ENCODE measurements at regions not wholly inside any gene's neighbourhood (a gene's known extent, or its start where the extent isn't known, plus 50 kb on each side); places are given as distances from the start of the nearest gene placed in this dataset.
"Not testable (repeated sequence)": the region's sequence is repeated elsewhere in the genome, so short reads cannot be mapped to it uniquely, and the experiment has no call there.

DNA sequence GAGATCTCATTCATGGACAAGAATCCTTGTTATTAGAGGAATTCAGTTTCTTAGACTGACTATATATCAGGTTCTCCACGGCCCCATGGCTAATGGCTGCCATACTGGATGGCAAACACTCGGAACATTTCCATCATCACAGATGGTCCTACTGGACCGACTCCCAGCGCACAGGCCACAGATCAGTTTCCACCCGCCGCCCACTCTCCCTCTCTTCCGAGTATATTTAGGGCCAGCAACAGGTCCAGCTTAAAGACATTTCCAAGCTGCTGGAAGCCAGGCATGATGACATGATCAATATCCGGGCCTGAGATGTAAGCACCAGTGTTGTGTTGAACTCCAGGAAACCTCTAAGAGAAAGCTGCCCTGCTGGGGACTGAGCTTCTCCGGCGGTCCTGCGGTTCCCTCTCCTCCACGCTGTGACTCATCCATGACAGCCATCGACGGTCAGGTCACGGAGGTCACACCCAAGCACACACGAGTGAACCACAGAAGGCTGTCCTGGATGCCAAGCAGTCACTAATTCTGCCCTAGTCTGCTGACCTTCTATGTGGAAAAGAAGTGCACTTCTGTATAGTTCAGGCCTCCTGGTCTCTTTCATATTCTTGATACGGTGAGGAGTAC, 64.4 kb upstream of the LPCAT1 start:
- H3K9me3 ChIP-seq (ENCODE audit: control insufficient read depth, insufficient read depth, low read depth, low read length); H3K4me1 ChIP-seq (ENCODE audit: control insufficient read depth, insufficient read depth, low read length); H3K4me3 ChIP-seq (ENCODE audit: low read depth, low read length); H3K27ac ChIP-seq (ENCODE audit: extremely low read depth, low read depth, low read length); POLR2A ChIA-PET; CTCF ChIA-PET: not testable (repeated sequence)
- TF ChIP-seq SCRT2 (tag by site-specific recombination; IDR thresholded peaks at IDR 0.05), result peak; percentile 39
- H3K36me3 ChIP-seq (ENCODE audit: control insufficient read depth in 2 of 2, insufficient read depth in 1 of 2, low read length in 2 of 2), result peaks cover 22 to 66% of the 10 kb centered on the region in 2 experiments

DNA sequence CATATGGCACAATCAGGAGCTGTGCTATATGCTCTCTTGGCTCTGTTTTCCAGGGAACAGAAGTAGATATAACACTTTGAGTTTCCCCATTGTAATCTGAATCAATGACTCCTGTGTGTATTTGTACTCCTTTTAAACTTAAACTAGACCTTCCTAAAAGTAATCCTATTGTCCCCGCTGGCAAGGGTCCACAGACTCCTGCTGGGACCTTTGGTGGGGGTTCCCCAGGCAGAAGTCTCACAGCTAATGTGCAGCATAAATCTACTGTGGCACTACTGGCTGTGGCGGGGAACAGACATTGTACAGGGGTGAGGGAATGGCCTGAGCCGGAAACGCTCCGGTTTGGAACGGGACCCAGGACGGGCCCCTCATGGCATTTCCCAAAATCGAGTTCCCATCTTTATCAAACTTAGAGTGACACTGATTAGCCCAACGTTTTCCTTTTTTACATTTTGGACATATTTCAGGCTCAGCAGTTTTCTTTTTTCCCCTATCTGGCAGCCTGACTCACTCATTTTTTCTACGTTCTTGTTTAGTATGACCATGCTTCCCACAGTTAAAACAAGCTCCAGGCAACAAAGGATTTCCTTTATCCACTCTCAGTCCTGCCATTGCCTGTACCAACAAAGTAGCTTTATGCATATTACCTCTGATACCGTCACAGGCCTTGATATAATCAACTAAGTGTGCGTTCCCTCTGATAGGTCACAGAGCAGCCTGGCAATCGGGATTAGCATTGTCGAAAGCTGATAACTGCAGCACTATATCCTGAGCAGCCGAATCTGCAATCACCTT, 59.5 kb upstream of the LPCAT1 start:
- H3K36me3 ChIP-seq (ENCODE audit: control insufficient read depth in 2 of 2, insufficient read depth in 1 of 2, low read length in 2 of 2), result peaks cover 7 to 56% of the 10 kb centered on the region in 2 experiments; a peak in 2 of 3 replicates
- POLR2A ChIA-PET; H3K4me1 ChIP-seq (ENCODE audit: control insufficient read depth, insufficient read depth, low read length); H3K9me3 ChIP-seq (ENCODE audit: control insufficient read depth, insufficient read depth, low read depth, low read length); H3K4me3 ChIP-seq (ENCODE audit: low read depth, low read length); H3K27ac ChIP-seq (ENCODE audit: extremely low read depth, low read depth, low read length): not testable (repeated sequence)
- CTCF ChIA-PET, result interaction anchor here (0.6 to 2.3 kb wide), 5 partner anchors 11 to 1110 kb away, joined by 3 to 10 read pairs (median 3); no protein-coding TSS in a partner anchor

DNA sequence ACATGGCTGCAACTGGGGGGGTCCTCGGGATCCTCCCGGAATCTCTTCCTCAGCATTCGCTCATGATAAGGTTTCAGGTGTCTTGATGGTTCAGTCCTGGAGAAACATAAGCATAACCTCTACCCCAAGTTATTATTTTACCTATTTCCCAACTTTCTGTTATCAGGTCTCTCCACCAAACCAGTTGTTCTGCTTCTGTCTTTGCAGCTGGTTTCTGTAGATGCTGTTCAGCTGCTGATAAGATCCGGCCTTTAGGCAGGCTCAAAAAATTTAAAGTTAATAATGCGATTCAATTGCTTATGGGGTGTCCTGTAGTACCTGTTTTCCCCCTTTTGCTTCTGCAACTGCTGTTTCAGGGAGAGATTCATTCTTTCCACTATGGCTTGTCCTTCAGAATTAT, 55.6 kb upstream of the LPCAT1 start:
- peaks cover 3 to 50% of the 10 kb centered on the region in 2 experiments; a peak in 2 of 3 replicates for H3K36me3 ChIP-seq (ENCODE audit: control insufficient read depth in 2 of 2, insufficient read depth in 1 of 2, low read length in 2 of 2)
- H3K9me3 ChIP-seq (ENCODE audit: control insufficient read depth, insufficient read depth, low read depth, low read length); H3K4me1 ChIP-seq (ENCODE audit: control insufficient read depth, insufficient read depth, low read length); POLR2A ChIA-PET; H3K27ac ChIP-seq (ENCODE audit: extremely low read depth, low read depth, low read length); CTCF ChIA-PET; H3K4me3 ChIP-seq (ENCODE audit: low read depth, low read length): not testable (repeated sequence)

DNA sequence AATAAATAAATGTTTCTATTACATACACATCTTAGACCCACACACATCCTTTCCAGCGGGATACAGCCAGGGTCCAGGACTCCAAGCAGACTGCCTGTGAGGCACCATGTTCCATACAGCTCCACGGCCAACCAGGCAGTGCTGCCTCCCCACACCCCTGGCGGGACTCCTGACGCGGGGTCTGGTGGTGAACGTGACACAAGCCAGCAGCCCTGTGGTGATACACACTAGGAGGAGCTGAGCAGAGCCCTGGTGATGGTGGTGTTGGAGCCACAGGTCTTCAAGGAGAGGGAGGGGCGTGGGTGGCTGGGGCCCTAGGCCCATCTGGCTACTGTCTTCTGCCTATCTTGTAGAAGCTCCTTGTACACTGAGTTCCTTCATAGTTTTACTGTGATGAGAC, 53.1 kb upstream of the LPCAT1 start:
- H3K4me3 ChIP-seq (ENCODE audit: low read depth, low read length); H3K9me3 ChIP-seq (ENCODE audit: control insufficient read depth, insufficient read depth, low read depth, low read length); POLR2A ChIA-PET; H3K27ac ChIP-seq (ENCODE audit: extremely low read depth, low read depth, low read length); CTCF ChIA-PET; H3K4me1 ChIP-seq (ENCODE audit: control insufficient read depth, insufficient read depth, low read length): not testable (repeated sequence)
- peaks cover 5 to 62% of the 10 kb centered on the region in 2 experiments; a peak in 2 of 3 replicates for H3K36me3 ChIP-seq (ENCODE audit: control insufficient read depth in 2 of 2, insufficient read depth in 1 of 2, low read length in 2 of 2)

DNA sequence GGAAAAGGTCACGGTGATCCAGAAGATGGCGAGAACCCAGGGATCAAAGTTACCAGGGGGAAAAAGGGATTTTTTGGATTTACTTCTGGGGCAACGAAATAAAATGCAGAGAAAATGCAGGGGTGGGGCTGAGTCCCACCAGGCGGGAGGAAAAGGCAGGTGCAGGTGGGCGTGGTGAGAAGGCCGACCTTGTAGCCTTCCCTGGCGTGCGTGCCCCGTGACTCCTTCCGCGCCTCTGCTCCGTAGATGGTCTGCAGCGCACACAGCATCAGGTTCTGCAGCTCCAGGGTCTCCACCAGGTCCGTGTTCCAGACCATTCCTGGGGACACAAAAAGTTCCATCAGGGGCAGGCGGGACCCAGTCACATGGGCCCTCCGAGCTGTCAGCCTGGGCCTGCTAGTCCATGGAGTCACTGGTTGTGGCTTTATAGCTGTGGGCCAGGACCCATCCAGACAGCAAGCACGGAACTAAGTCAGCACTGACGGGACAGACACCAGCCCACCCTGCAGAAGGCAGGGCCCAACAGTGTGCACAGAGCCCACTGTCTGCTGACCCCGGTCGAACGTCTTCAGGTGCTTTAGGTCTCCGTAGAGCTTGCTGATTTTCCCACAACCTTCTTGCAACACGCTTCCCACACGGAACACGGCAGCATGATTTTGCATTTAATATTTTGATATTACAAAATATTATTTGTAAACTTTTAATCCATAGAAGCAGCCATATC, 52.4 kb upstream of the LPCAT1 start:
- peaks cover 12 to 63% of the 10 kb centered on the region in 2 experiments; a peak in 2 of 3 replicates for H3K36me3 ChIP-seq (ENCODE audit: control insufficient read depth in 2 of 2, insufficient read depth in 1 of 2, low read length in 2 of 2)
- H3K9me3 ChIP-seq (ENCODE audit: control insufficient read depth, insufficient read depth, low read depth, low read length); H3K4me1 ChIP-seq (ENCODE audit: control insufficient read depth, insufficient read depth, low read length); CTCF ChIA-PET; POLR2A ChIA-PET; H3K27ac ChIP-seq (ENCODE audit: extremely low read depth, low read depth, low read length); H3K4me3 ChIP-seq (ENCODE audit: low read depth, low read length): not testable (repeated sequence)

DNA sequence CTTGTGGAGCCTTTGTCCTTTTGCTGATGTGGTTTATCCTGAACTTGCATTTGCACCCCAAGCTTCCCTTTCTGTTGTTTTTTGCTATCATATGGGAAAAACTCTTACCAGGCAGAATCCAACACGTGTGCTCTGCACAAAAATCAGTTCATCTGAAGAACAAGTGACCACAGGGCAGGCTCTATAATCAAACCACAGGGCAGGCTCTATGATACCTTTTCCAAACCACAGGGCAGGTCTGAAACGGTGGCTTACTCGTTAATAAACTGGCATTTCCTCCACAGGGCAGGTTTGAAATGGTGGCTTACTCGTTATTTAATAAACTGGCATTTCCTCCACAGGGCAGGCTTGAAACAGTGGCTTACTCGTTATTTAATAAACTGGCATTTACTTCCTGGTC, 51.7 kb upstream of the LPCAT1 start:
- peaks cover 12 to 67% of the 10 kb centered on the region in 2 experiments; a peak in 2 of 3 replicates for H3K36me3 ChIP-seq (ENCODE audit: control insufficient read depth in 2 of 2, insufficient read depth in 1 of 2, low read length in 2 of 2)
- CTCF ChIA-PET, result not testable (repeated sequence)

DNA sequence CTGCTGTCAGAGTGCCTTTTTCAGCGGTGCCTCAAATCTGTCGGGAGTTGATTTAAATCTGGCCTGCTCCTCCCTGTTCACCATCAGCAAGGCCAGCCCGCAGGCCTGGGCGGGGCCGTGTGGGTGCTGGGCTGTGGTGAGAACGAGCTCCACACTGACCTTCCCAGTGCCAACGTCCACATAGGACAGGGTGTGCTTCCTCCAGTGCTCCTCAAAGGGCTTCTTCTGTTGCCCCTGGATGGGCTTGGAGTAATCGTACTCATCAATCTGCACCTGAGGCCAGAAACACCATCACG, 50.2 kb upstream of the LPCAT1 start:
- H3K36me3 ChIP-seq (ENCODE audit: control insufficient read depth in 2 of 2, insufficient read depth in 1 of 2, low read length in 2 of 2), result peaks cover 9 to 59% of the 10 kb centered on the region in 2 experiments; a peak in 2 of 3 replicates
- POLR2A ChIA-PET, result not testable (repeated sequence)

More for the DNA sequence above, 51.7 kb upstream of the LPCAT1 start:
- POLR2A ChIA-PET; H3K27ac ChIP-seq (ENCODE audit: extremely low read depth, low read depth, low read length); H3K9me3 ChIP-seq (ENCODE audit: control insufficient read depth, insufficient read depth, low read depth, low read length); H3K4me1 ChIP-seq (ENCODE audit: control insufficient read depth, insufficient read depth, low read length); H3K4me3 ChIP-seq (ENCODE audit: low read depth, low read length): not testable (repeated sequence)

DNA sequence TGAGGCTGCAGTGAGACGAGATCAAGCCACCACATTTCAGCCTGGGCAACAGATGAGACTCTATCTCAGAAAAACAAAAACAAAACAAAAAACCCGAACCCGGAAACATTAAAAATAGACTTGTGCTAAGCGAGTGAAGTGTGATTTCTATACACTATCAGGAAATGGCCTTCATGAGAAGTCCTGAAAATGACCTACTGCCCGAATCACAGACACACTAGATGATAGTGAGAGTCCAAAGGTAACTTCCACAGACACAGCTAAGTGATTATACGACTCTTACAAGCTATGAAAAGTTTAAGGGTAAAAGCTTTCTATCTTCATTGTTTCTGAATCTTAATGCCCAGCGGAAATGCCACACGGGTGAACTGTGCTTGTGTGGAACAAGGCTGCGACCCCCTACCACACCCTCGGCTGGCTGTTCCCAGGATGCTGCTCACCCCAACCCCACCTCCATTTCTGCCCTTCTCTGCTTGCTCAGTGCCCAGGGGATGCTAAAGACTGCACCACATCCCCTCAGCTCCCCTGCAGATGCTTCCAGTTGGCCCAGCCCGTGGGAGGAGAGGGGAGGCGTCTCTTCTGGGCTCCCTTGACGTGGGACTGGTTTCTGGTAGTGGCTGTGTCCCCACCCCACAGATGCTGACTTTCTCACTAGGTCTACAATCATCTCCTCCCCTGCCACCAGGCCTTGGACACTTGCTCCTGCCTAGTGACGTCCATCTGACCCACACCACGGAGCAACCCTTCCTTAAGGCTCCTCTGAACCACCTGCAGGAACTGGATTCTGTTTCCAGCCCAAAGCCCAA, 49.7 kb upstream of the LPCAT1 start:
- CTCF ChIA-PET; H3K27ac ChIP-seq (ENCODE audit: extremely low read depth, low read depth, low read length); H3K4me1 ChIP-seq (ENCODE audit: control insufficient read depth, insufficient read depth, low read length); POLR2A ChIA-PET; H3K9me3 ChIP-seq (ENCODE audit: control insufficient read depth, insufficient read depth, low read depth, low read length); H3K4me3 ChIP-seq (ENCODE audit: low read depth, low read length): not testable (repeated sequence)
- peaks cover 9 to 56% of the 10 kb centered on the region in 2 experiments; a peak in 2 of 3 replicates for H3K36me3 ChIP-seq (ENCODE audit: control insufficient read depth in 2 of 2, insufficient read depth in 1 of 2, low read length in 2 of 2)

More for the DNA sequence above, 50.2 kb upstream of the LPCAT1 start:
- H3K4me3 ChIP-seq (ENCODE audit: low read depth, low read length); CTCF ChIA-PET; H3K4me1 ChIP-seq (ENCODE audit: control insufficient read depth, insufficient read depth, low read length); H3K9me3 ChIP-seq (ENCODE audit: control insufficient read depth, insufficient read depth, low read depth, low read length); H3K27ac ChIP-seq (ENCODE audit: extremely low read depth, low read depth, low read length): not testable (repeated sequence)

Measured in HEK293 (cell line).